Ovary (tissue), 3 donors: ENCODE measurements at regions not wholly inside any gene's neighbourhood (a gene's known extent, or its start where the extent isn't known, plus 50 kb on each side); places are given as distances from the start of the nearest gene placed in this dataset.

Experiments used
- CTCF ChIP-seq, 3 donors: fragments of 450-650 bp in 2 of 3; fragments of 200-600 bp in 1 of 3; IDR thresholded peaks; one replicate each; pipeline versions ENCODE4 v1.5.1 to v1.8.0; 2016 to 2022; ENCODE audit warnings: antibody characterized with exemption in 3 of 3, mild to moderate bottlenecking in 1 of 3
- EP300 ChIP-seq: sonication (generic); formaldehyde crosslinking; IDR thresholded peaks from one replicate; pipeline ENCODE4 v1.6.1; 2017; ENCODE audit warnings: antibody characterized with exemption
- POLR2A ChIP-seq: fragments of 450-650 bp; IDR thresholded peaks from one replicate; pipeline ENCODE4 v1.6.1; 2017; ENCODE audit warnings: antibody characterized with exemption, mild to moderate bottlenecking, moderate library complexity
- donor health status: DM: no; HTN: no; CAD: no.

GRCh38 chr20:18981962-18982539 lies 168.5 kb downstream of the SCP2D1 start:
- TF ChIP-seq POLR2A (no peak), CTCF (IDR thresholded peaks at IDR 0.05) (no peak), EP300 (no peak)
